Limb (tissue), 2 donors: ENCODE measurements at regions not wholly inside any gene's neighbourhood (a gene's known extent, or its start where the extent isn't known, plus 50 kb on each side); places are given as distances from the start of the nearest gene placed in this dataset.
"Not testable (repeated sequence)": the region's sequence is repeated elsewhere in the genome, so short reads cannot be mapped to it uniquely, and the experiment has no call there.

Experiments
- DNase-seq, 2 donors: peaks; one replicate each; pipeline ENCODE4 v3.0.0-alpha.2; 2016; ENCODE audit errors: extremely low spot score in 2 of 2

DNA sequence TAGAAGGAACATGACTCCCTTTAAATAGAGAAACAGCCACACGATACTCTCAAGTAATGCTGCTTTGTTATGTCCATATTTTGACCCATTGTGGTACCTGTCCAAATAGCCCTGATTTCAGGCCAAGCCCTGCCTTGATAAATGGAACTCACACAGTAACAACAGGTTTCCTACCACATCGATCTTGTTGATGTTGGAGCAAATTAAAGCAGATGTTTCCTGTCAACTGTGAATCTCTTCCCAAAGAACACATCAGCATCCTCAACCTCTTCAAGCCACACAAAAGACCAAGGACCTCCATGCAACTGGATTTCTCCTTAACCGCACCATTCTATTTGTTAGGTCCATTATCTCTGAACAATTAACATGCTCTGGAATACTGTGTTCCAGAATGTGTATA lies 109.5 kb downstream of the FOXD4L6 start:
- DNase-seq: not testable (repeated sequence)

DNA sequence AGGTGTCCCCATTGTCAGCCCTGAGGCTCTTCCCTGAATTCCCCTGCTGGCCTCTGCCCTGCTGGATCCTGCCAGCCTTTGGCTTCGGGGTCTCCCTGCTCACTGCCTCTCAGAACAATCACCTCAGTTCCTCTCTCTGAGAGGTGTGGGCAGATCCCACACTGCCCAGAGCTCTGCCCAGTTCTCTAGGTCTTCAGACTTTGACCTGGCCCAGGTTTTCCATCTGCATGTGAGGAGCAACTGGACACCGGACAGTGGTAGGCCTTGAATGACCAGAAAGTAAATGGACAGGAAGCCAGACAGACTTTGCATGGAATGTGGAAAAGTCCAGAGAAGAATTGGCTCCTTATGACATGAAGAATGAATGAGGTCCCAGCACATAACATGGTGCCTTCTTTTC lies 111.8 kb downstream of the FOXD4L6 start:
- not testable (repeated sequence) for DNase-seq

DNA sequence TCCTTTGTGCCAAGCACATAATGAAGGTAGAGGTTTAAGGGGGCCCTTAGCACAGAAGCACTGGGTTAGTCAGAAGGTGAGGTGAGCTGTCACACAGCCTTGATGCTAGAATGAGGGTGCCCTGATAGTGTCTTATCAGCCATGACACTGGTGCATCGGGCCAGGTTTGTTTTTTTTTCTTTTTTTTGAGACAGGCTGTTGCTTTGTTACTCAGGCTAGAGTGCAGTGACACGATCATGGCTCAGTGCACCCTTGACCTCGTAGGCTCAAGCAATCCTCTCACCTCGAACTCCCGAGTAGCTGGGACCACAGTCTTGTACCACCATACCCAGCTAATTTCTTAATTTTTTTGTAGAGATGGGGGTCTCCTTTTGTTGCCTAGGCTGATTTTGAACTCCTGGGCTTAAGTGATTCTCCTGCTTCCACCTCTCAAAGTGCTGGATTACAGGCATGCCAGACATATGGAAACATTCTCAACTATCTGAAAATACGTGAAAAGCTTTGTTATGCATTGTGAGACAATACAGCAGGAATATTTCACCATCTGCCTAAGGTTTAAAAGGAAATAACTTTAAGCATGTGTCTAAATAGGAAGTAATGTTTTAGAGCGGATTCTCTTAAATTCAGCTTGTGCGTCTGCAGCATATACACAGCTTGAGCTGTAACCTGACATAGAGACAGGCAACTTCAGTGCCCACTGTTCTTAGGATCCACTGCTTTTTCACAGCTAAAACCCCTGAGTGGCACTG lies 128.4 kb downstream of the FOXD4L6 start:
- DNase-seq: not testable (repeated sequence)

DNA sequence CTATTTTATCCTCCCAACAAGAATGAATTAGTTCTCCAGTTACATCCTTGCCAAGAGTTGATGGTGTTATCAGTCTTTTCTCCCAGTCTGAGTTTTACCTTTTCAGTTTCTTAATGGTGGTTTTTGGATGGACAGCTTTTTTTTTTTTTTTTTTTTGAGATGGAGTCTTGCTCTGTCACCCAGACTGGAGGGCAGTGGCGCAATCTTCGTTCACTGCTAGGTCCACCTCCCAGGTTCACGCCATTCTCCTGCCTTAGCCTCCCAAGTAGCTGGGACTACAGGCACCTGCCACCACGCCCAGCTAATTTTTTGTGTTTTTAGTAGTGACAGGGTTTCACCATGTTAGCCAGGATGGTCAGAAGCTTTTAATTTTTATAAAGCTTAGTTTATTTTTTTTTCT lies 133.0 kb downstream of the FOXD4L6 start:
- not testable (repeated sequence) for DNase-seq

DNA sequence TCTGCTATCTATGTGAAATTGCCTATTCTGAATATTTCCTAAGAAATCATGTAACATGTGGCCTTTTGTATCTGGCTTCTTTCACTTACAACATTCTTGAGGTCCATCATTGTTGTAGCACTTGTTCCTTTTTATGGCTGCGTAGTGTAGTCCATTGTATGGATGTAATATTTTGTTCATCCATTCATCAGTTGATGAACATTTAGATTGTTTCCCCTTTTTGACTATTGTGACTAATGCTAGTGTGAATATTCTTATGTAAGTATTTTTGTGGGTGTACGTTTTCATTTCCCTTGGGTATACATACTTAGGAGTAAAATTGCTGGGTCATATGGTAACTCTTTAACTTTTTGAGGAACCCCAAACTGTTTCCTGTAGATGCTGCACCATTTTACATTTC lies 134.6 kb downstream of the FOXD4L6 start:
- not testable (repeated sequence) for DNase-seq

DNA sequence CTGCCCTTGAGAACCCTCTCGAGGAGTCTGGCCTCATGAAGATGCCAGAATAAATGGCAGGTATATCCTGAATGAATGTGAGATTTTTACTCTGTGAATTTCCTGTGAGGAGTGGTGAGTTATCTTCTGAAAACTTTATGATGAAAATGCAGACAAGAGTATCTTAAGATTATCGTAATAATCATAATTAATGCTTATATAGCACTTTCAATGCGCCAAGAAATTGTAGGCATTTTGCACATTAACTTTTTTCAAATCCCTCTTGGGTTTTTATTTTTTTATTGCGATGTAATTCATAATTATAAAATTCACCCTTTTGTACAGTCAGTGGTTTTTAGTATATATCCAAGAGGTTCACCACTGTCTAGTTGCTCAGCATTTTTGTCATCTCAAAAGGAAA lies 135.1 kb downstream of the FOXD4L6 start:
- DNase-seq: not testable (repeated sequence)

DNA sequence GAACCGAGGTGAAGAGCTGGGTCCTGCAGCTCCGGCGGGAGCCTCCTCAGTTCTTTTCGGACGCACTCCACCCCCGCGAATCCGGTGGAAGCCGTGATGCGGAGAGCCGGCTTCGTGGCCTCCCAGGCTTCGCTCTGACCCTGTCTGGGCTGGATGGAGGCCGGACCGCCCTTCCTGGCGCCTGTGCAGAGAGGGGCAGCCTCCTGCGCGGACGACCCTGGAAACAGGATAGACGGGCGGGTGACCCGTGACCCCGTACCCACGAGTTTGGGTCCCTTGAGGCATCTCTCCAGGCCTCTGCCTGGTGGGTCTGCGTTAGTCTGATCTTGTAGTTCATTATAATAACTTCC lies 136.0 kb downstream of the FOXD4L6 start:
- DNase-seq: peak in 1 of 2 donors; percentile 8

DNA sequence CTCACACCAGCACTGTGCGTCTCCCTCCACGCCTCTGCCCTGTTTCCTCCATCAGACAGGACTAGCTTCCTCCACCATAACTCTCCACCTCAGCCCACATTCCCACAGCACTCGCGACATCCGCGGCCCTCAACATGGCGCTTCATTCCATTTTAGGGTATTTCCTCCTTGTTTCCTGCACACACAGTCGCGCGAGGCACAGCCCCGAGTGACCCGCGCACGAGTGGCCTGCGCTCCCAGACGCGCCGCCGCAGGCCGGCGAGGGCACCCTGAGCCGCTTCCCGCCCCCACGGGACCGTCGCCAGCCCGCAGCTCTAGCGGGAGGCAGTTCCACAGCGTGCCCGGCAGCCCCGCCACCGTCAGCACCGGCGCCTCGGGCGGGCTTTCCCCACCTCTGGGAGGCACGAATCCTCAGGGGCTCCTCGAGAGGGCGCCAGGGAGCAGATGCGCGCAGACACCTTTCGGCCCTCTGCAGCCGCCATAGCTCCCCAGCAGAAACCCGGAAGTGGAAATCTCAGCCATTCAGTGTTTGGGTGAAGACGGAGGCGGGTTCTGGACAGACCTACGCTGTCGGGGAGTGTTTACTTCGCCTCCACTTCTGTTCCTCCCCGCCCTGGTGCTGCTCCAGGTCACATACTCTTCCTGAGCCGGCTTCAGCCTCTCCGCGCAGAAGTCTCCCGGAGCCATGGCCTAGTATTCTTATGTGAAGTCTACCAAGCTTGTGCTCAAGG lies 136.6 kb downstream of the FOXD4L6 start:
- peak; percentile 99 for DNase-seq

DNA sequence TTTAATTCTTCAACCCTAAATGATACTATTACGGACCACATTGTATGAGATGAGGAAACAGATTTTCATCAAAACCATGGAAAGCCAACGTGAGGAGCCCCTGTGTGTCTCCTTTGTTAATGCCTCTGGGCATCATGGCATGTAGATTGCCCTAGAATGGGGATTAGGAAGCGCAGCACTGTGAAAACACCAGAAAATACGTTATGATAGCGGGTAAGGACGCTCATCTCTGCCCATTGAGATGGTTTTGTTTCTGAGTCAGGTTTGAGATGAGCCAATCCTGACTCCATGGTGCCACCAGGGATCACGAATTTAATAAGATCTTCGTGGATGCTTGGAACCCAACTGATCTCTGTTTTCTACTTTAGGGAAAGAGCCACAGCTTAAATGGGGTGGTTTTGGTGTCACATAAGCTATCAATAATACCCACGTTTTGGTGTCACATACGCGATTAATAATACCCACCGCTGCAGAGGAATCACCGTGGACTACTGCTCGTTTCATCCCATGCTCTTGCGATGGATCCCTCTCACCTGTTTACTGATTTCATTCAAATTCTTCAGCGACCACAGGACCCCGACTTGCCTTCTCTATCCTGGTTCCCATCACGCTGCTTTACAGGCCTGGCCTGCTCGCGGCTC lies 137.3 kb downstream of the FOXD4L6 start:
- DNase-seq: not testable (repeated sequence)

DNA sequence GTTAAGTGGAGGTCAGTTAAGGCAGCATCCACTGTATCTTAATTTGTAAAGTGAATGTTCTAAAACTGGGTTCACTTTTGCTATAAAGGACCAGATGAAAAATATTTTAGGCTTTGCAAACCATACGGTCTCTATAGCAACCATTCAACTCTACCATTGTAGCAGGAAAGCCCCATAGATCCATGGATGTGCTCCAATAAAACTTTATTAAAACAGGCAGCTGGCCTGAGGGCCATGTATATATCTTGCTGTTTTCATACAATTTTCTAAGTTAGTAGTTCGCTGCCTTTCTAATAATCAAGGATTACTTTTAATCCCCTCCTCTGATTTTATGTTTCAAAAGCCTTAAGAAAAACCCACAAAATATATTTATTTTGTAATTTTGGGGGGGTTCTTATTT lies 142.1 kb downstream of the FOXD4L6 start:
- DNase-seq: not testable (repeated sequence)

DNA sequence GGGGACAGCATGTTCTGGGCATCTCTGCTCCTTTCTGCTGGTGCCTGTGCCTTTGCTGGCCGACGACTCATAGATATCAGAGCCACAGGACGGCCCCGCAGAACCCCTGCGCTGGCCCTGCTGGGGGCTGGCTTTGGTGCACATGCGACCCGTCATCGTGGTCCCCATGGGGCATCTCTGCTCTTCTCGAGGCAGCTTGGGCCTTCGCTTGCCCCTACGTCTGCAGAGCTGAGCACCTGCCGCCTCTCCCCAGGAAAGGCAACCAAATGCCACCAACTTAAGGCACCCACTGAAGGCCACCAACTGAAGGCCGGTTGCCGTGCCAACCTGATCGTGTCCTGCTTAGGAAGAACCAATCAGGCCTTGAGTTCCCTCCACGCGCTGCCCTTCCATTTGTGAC lies 153.1 kb downstream of the FOXD4L6 start:
- not testable (repeated sequence) for DNase-seq

DNA sequence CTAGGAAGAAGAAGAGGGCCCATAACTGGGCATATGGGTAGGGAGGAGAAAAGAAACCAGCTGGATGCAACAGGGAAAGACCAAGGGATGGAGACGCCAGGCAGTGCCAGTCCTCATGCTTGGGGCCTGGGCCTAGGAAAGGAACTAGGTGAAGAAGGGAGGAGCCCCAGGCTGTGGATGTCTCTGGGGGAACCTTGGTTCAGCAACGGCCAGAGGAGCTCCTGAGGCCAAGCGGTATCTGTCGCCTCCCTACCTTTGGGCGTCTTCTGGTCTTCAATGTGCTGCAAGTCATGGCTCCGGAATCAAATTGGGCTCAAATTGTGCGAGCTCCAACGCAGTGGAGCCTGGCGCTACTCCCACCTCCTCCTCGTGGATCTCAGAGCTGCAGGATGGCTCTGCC lies 153.6 kb downstream of the FOXD4L6 start:
- not testable (repeated sequence) for DNase-seq

DNA sequence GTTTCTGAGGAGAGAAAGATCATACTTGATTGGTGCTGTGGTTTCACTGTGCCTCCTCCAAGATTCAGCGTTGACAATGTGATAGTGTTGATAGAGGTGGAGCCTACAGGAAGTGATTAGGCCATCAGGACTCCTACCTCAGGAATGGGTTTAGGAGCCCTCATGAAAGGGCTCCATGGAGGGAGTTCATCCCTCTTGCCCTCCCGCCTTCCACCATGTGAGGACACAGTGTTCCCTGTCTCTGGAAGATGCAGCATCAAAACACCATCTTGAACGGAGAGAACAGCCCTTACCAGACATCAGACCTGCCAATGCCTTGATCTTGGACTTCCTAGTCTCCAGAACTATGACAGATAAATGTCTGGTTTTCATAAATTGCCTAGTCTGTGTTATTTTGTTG lies 156.7 kb downstream of the FOXD4L6 start:
- not testable (repeated sequence) for DNase-seq

DNA sequence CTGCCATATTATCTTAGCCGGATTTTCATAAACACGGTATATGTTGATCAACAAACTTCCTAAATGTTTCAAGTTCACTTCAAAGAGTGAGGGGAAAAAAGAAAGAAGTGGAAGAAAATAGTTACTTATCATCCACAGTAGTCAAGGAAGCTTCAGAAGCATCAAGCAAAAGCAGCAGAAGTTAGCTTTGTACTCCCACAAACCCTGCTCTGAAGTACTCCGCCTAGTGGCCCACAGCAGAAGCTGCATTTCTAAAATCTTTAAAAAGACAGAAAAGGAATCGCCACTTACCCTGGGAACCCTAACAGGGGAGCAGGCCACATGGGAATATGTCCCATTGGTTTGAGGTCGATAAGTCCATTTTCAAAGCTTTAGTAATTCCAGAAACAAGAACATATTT lies 158.1 kb downstream of the FOXD4L6 start:
- DNase-seq: not testable (repeated sequence)

DNA sequence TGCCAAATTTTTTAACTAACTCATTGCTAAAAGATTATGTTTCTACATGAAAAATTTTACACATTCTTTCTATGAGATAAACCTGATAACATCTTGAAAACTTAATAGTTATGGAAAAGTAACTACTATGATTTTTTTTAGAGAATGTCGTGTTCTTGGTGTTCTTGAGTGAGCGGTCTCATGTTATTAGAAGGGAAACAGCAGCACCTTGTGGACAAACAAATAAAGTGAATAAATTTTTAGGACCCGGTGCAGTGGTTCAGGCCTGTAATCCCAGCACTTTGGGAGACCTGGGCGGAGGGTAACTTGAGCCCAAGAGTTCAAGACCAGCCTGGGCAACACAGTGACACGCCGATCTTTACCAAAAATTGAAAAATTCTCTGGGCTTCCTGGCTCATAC lies 166.0 kb downstream of the FOXD4L6 start:
- DNase-seq: not testable (repeated sequence)

DNA sequence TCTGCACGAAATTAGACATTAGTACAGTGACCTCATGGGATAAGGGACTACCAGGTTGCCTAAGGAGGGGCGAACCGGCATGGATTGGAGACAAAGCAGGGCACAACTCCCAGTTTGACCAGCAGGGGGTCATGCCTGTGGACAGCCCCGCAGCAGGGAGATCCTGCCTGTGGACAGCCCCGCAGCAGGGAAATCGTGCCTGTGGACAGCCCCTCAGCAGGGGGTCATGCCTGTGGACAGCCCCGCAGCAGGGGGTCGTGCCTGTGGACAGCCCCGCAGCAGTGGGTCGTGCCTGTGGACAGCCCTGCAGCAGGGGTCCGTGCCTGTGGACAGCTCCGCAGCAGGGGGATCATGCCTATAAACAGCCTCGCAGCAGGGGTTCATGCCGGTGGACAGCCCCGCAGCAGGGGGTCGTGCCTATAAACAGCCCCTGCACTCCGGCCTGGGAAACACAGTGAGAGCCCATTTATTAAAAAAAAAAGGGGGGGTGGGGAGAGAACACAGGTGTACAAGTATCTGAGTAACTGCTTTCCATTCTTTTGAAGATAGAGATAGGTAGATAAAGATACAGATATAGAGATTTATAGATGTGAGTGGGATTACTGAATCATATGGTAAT lies 176.5 kb downstream of the FOXD4L6 start:
- DNase-seq: not testable (repeated sequence)

DNA sequence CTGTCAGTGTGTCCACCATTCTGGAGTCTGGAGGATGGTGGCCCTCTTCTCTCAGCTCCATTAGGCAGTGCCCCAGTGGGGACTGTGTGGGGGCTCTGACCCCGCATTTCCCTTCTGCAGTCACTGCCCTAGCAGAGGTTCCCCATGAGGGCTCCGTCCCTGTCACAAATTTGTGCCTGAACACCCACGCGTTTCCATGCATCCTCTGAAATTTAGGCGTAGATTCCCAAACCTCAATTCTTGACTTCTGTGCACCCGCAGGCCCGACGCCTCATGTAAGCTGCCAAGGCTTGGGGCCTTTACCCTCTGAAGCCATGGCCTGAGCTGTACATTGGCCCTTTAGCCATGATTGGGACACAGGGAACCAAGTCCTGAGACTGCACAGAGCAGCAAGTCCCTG lies 182.3 kb downstream of the FOXD4L6 start:
- DNase-seq: not testable (repeated sequence)

DNA sequence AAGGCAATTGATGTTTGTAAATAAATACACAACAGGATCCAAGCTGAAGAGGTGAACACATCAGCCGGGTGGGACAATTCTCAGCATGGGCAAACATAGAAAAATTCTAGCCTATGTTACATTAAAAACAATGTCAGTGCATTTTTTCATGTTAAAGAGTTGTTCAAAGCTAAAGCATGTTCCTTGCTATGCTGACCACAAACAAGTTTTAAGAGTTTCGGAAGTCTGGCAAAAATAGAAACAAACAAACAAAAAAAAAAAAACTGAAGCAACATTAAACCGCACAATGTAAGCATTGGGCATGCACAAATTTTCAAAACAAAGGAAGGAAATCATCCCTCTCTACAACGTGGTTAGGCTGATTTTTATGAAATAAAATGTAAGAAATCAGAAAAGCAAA lies 185.8 kb downstream of the FOXD4L6 start:
- DNase-seq: not testable (repeated sequence)

DNA sequence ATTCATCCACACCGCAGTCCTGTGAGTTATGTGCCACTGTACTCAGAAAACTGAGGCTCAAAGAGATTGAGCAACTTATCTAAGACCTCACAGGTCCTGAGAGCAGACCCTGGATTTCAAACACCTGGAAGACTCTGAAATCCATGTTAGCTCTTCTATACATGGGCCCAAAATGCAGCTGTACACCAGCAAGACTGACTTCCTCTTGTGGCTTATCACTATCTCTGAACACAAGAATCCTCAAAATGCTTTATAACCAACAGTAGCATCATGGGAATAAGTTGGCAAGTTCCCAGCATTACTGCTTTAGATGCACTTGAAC lies 188.6 kb downstream of the FOXD4L6 start:
- not testable (repeated sequence) for DNase-seq

DNA sequence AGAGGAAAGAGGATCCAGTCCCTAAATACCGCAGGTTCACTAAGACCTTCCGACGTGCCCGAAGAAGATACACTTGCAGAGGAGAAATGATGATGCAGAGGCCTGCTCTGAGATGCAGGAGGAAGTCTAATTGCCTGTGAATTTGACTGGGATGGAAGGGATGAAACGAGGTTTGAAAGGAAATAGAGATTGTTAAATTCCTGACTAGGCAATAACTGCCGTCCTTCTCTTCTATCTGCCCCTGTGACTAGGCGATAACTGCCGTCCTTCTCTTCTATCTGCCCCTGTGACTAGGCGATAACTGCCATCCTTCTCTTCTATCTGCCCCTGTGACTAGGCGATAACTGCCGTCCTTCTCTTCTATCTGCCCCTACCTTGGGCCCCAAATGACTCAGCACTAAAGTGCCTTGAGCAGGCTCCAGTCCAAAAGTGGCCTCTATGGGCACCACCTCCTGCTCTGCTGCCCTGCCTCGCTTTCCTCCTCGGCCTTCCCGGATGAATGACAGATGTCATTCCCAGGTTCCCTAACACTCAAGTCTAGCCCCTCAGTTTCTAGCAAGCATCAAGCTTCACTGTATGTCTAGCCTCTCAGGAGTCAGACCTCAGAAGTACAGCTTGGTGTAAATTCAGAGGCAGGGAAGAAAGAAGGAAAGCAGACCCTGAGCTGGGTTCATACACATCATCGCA lies 189.1 kb downstream of the FOXD4L6 start:
- DNase-seq: not testable (repeated sequence)

DNA sequence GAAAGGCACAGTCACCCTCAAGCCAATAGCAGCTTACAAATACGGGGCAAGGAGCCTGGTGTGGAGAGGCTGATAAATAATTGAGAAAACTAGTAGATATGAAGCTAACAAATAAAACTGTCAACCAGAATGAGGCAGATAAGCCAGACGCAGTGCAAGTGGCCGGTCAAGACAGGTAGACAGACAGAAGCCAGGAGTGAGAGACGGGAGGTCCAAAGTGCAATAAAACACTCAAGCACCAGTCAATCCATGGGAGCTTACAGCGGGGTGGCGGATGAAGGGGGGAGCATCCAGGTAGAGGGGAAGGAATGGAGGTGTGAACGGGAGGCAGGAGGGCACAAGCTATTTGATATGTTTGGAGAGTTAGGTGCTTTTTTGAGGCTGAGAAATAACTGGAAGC lies 193.1 kb downstream of the FOXD4L6 start:
- peak in 1 of 2 donors; percentile 21 for DNase-seq
